ENCODE measurements at regions not wholly inside any gene's neighbourhood (a gene's known extent, or its start where the extent isn't known, plus 50 kb on each side); places are given as distances from the start of the nearest gene placed in this dataset.
"Not testable (repeated sequence)": the region's sequence is repeated elsewhere in the genome, so short reads cannot be mapped to it uniquely, and the experiment has no call there.

DNA sequence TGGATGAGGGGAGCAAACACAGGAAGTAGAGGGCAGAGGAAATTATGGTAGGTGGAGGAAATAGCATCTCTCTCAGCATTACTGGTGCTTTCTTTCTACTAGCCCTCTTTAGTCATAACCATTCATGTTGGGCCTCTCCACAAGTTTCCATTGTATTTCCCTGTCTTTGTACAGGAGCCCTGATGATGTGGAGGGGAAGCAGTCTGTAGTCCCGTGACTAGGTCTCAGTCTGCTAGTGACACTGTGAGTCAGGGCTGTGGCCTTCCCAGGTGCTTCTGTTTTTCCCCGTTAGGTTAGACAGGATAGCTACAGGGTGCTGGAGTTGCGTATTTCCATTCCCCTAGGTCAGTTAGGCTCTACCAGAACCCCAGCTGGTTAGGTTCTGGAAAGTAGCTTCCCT, 82.9 kb upstream of the NAMPT start:
- Histone ChIP-seq H3K27me3 (no peaks in the 10 kb centered on the region), H3K4me3 (no peak overlapping the region), H3K36me3 (no peaks in the 10 kb centered on the region), H3K27ac (peak overlapping the region in 1 of 4 donors; percentile 78), H3K9me3 (no peaks in the 10 kb centered on the region), H3K4me1 (peaks cover 0 to 53% (median 6%) of the 10 kb centered on the region in 3 donors)
- DNase-seq, result no peak
- TF ChIP-seq, protein P1, sequence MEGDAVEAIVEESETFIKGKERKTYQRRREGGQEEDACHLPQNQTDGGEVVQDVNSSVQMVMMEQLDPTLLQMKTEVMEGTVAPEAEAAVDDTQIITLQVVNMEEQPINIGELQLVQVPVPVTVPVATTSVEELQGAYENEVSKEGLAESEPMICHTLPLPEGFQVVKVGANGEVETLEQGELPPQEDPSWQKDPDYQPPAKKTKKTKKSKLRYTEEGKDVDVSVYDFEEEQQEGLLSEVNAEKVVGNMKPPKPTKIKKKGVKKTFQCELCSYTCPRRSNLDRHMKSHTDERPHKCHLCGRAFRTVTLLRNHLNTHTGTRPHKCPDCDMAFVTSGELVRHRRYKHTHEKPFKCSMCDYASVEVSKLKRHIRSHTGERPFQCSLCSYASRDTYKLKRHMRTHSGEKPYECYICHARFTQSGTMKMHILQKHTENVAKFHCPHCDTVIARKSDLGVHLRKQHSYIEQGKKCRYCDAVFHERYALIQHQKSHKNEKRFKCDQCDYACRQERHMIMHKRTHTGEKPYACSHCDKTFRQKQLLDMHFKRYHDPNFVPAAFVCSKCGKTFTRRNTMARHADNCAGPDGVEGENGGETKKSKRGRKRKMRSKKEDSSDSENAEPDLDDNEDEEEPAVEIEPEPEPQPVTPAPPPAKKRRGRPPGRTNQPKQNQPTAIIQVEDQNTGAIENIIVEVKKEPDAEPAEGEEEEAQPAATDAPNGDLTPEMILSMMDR (IDR thresholded peaks at IDR 0.05), result no peak
- TF ChIP-seq POLR2A (IDR thresholded peaks at IDR 0.05), result no peak
- intact Hi-C loops (cut with DNase I), result no loop called here
- 76 to 90% methylated on average over 2 to 3 of the region's 3 CpGs for WGBS, 2 donors

- 58 to 71% methylated on average over 3 of the region's 3 CpGs for WGBS, 2 donors
- Histone ChIP-seq H3K9me3 (no peaks in the 10 kb centered on the region), H3K4me3 (no peak overlapping the region), H3K4me1 (peaks cover 0 to 53% (median 6%) of the 10 kb centered on the region in 3 donors), H3K27ac (peak overlapping the region in 1 of 4 donors; percentile 78), H3K36me3 (no peaks in the 10 kb centered on the region), H3K27me3 (no peaks in the 10 kb centered on the region)
- DNase-seq, result no peak
- TF ChIP-seq, protein P1 (IDR thresholded peaks at IDR 0.05), result peak in 3 of 6 experiments; percentile 5 to 45 (median 28)
- TF ChIP-seq POLR2A (IDR thresholded peaks at IDR 0.05), result no peak
- intact Hi-C loops (cut with DNase I), result no loop called here
These were observed 82.2 kb upstream of the NAMPT start for GRCh38 chr7:106367018-106367420.

- Histone ChIP-seq H3K9me3 (no peaks in the 10 kb centered on the region), H3K27ac (peak overlapping the region; percentile 62 to 82 (median 77)), H3K27me3 (no peaks in the 10 kb centered on the region), H3K4me3 (no peak overlapping the region), H3K36me3 (no peaks in the 10 kb centered on the region), H3K4me1 (peaks cover 0 to 53% (median 6%) of the 10 kb centered on the region in 3 donors)
- WGBS, 2 donors, result 49 to 57% methylated on average over 3 of the region's 3 CpGs
- intact Hi-C loops (cut with DNase I), result no loop called here
- TF ChIP-seq POLR2A (IDR thresholded peaks at IDR 0.05), result no peak
- TF ChIP-seq, protein P1 (IDR thresholded peaks at IDR 0.05), result no peak
- DNase-seq, result no peak
These were observed 80.6 kb upstream of the NAMPT start for GRCh38 chr7:106365252-106366005.

GRCh38 chr7:106362507-106362906, 77.7 kb upstream of the NAMPT start:
- H3K36me3 ChIP-seq; DNase-seq; H3K9me3 ChIP-seq; H3K4me3 ChIP-seq; intact Hi-C loops (cut with DNase I); H3K27me3 ChIP-seq; H3K27ac ChIP-seq: not testable (repeated sequence)
- peaks cover 0 to 31% (median 0%) of the 10 kb centered on the region in 3 donors for H3K4me1 ChIP-seq
- 91 to 95% methylated on average over 2 of the region's 2 CpGs for WGBS, 2 donors

DNA sequence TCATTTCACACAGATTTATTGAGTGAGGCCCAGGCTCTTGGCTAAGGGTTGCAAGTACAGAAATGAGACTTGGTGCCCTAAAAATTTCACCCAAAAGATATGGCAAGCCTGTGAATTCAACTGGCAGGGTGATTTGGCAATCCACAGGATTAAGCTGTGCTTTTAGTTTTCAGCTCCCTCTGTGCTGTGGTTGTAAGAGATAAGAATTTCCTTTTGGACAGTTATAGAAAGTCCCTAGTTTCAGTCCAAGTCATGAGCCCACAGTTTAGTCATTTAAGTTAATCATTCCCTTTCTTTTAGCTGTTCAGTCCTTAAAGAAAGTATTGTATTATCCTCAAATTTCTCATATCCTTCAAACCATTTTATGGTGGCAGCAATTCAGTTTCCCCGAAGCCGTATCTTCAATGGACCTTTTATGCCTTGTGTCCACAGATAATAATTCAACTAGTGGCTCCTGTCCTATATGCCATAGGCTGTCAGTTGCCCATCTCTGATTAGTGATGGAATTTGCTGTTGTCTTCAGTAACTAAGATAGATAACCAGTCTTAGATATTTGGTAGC, 73.4 kb upstream of the NAMPT start:
- H3K9me3 ChIP-seq, result no peaks in the 10 kb centered on the region
- no peaks in the 10 kb centered on the region for H3K27me3 ChIP-seq
- TF ChIP-seq, protein P1 (IDR thresholded peaks at IDR 0.05), result no peak
- TF ChIP-seq POLR2A (IDR thresholded peaks at IDR 0.05), result no peak
- no peak overlapping the region for H3K4me3 ChIP-seq
- no peaks in the 10 kb centered on the region for H3K4me1 ChIP-seq
- no peak overlapping the region for H3K27ac ChIP-seq
- no peak for DNase-seq
- H3K36me3 ChIP-seq, result no peaks in the 10 kb centered on the region
- intact Hi-C loops (cut with DNase I), result no loop called here
- WGBS, 2 donors, result 39 to 49% methylated on average over 2 of the region's 2 CpGs
